SK-N-SH treated with all-trans-retinoic acid at 6 μM for 48 hours (cell line): ENCODE measurements at regions not wholly inside any gene's neighbourhood (a gene's known extent, or its start where the extent isn't known, plus 50 kb on each side); places are given as distances from the start of the nearest gene placed in this dataset.

ENCODE experiments used
- BACH2 ChIP-seq: fragments of 250-450 bp; sonication (Bioruptor Pico); IDR thresholded peaks from 2 replicates; pipeline ENCODE4 v1.9.0; 2021; ENCODE audit warnings: mild to moderate bottlenecking, borderline replicate concordance
- PATZ1 ChIP-seq: fragments of 250-450 bp; sonication (Bioruptor Pico); IDR thresholded peaks from 2 replicates; pipeline ENCODE4 v1.8.0; 2020; ENCODE audit warnings: mild to moderate bottlenecking, moderate library complexity, borderline replicate concordance
- POU6F1 ChIP-seq: fragments of 250-450 bp; sonication (Bioruptor Pico); IDR thresholded peaks from 2 replicates; pipeline ENCODE4 v1.8.0; 2021; ENCODE audit warnings: low read depth, mild to moderate bottlenecking, moderate library complexity, borderline replicate concordance
- RARB ChIP-seq: fragments of 250-450 bp; sonication (Bioruptor Pico); IDR thresholded peaks from 2 replicates; pipeline ENCODE4 v1.8.0; 2021; ENCODE audit warnings: mild to moderate bottlenecking, moderate library complexity

GRCh38 chrX:42485601-42486000 lies 292.4 kb downstream of the PPP1R2C start:
- no peak for TF ChIP-seq PATZ1
- no peak for TF ChIP-seq POU6F1
- TF ChIP-seq BACH2 (CRISPR knock-in tag) = no peak
- TF ChIP-seq RARB (CRISPR knock-in tag) = no peak
